Esophagus squamous epithelium (tissue), 4 donors: ENCODE measurements at regions not wholly inside any gene's neighbourhood (a gene's known extent, or its start where the extent isn't known, plus 50 kb on each side); places are given as distances from the start of the nearest gene placed in this dataset.

Experiments
- CTCF ChIP-seq, 6 experiments: fragments of 450-650 bp in 4 of 6; fragments of 200-600 bp in 2 of 6; sonication (generic) in 2 of 6; IDR thresholded peaks; one replicate each; pipeline ENCODE4 v1.5.1; 2016 to 2019; ENCODE audit warnings: antibody characterized with exemption in 6 of 6, mild to moderate bottlenecking in 4 of 6, moderate library complexity in 4 of 6
- POLR2A ChIP-seq, 4 donors: fragments of 450-650 bp; IDR thresholded peaks; one replicate each; pipeline ENCODE4 v1.6.1; 2017; ENCODE audit warnings: antibody characterized with exemption in 4 of 4, mild to moderate bottlenecking in 4 of 4, moderate library complexity in 3 of 4

DNA sequence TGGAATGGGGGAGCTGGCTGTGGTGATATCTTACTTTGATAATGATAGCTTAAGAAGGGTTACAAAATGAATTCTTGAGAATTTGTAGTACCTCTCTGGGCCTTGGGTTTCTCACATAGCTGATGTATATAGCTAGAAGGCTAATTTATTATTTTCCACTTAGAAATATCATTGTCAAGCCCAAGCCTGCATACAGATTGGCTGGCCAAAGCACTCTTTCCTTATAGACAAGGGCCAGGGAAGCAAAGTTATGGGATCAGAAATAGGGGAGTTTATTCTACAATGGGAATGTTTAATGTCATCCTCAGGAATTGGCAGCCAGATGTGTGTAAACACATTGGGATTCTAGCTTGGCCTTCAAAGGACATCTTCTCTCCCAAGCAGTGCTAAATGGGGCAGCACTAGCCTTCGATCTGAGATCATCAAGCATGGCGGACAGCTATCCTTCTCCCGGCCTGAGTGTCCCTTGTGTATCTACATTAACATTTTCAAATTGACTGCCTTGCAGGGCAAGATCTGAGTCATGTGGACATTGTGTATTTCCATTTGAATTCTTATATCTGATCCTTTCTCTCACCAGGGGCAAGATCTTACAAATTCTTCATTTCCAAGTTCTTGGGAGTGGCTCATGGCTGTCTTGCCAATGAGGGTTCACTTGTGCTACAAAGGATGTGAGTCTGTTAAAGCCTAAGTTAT is 457.2 kb downstream of the ARHGEF28 start:
- no peak for TF ChIP-seq POLR2A (IDR thresholded peaks at IDR 0.05)
- no peak for TF ChIP-seq CTCF (IDR thresholded peaks at IDR 0.05)
